ENCODE measurements at regions not wholly inside any gene's neighbourhood (a gene's known extent, or its start where the extent isn't known, plus 50 kb on each side); places are given as distances from the start of the nearest gene placed in this dataset.
"Not testable (repeated sequence)": the region's sequence is repeated elsewhere in the genome, so short reads cannot be mapped to it uniquely, and the experiment has no call there.

GRCh38 chr10:42533866-42534265, 104.5 kb downstream of the ZNF33B start:
- not testable (repeated sequence) for H3K36me3 ChIP-seq (ENCODE audit: control insufficient read depth, insufficient read depth, low read length); H3K9ac ChIP-seq (ENCODE audit: low read length); H3K4me1 ChIP-seq (ENCODE audit: control insufficient read depth, insufficient read depth, low read length); H3K27me3 ChIP-seq (ENCODE audit: control insufficient read depth, insufficient read depth, low read length); H3K4me3 ChIP-seq (ENCODE audit: low read length); H3K27ac ChIP-seq (ENCODE audit: low read depth, low read length)

- Histone ChIP-seq H3K27me3 (ENCODE audit: control insufficient read depth, insufficient read depth, low read length) (no peaks in the 10 kb centered on the region), H3K4me1 (ENCODE audit: control insufficient read depth, insufficient read depth, low read length) (no peaks in the 10 kb centered on the region), H3K27ac (ENCODE audit: low read depth, low read length) (no peak overlapping the region), H3K36me3 (ENCODE audit: control insufficient read depth, insufficient read depth, low read length) (no peaks in the 10 kb centered on the region), H3K4me3 (ENCODE audit: low read length) (no peak overlapping the region), H3K9ac (ENCODE audit: low read length) (no peak overlapping the region)
These were observed 105.4 kb downstream of the ZNF33B start for GRCh38 chr10:42532996-42533395.

- Histone ChIP-seq H3K4me1 (ENCODE audit: control insufficient read depth, insufficient read depth, low read length) (no peaks in the 10 kb centered on the region), H3K27me3 (ENCODE audit: control insufficient read depth, insufficient read depth, low read length) (no peaks in the 10 kb centered on the region), H3K27ac (ENCODE audit: low read depth, low read length) (no peak overlapping the region), H3K9ac (ENCODE audit: low read length) (no peak overlapping the region), H3K4me3 (ENCODE audit: low read length) (no peak overlapping the region), H3K36me3 (ENCODE audit: control insufficient read depth, insufficient read depth, low read length) (peaks cover 19% of the 10 kb centered on the region)
These were observed 115.3 kb downstream of the ZNF33B start for GRCh38 chr10:42523098-42523497.

- H3K27ac ChIP-seq (ENCODE audit: low read depth, low read length), result no peak overlapping the region
- no peaks in the 10 kb centered on the region for H3K4me1 ChIP-seq (ENCODE audit: control insufficient read depth, insufficient read depth, low read length)
- no peak overlapping the region for H3K9ac ChIP-seq (ENCODE audit: low read length)
- H3K27me3 ChIP-seq (ENCODE audit: control insufficient read depth, insufficient read depth, low read length), result no peaks in the 10 kb centered on the region
- peaks cover 17% of the 10 kb centered on the region for H3K36me3 ChIP-seq (ENCODE audit: control insufficient read depth, insufficient read depth, low read length)
- H3K4me3 ChIP-seq (ENCODE audit: low read length), result no peak overlapping the region
These were observed 118.5 kb downstream of the ZNF33B start for GRCh38 chr10:42519761-42520460.

GRCh38 chr10:42519079-42519478, 119.3 kb downstream of the ZNF33B start:
- Histone ChIP-seq H3K4me1 (ENCODE audit: control insufficient read depth, insufficient read depth, low read length) (no peaks in the 10 kb centered on the region), H3K27me3 (ENCODE audit: control insufficient read depth, insufficient read depth, low read length) (no peaks in the 10 kb centered on the region), H3K9ac (ENCODE audit: low read length) (no peak overlapping the region), H3K36me3 (ENCODE audit: control insufficient read depth, insufficient read depth, low read length) (peaks cover 12% of the 10 kb centered on the region), H3K4me3 (ENCODE audit: low read length) (no peak overlapping the region), H3K27ac (ENCODE audit: low read depth, low read length) (no peak overlapping the region)

GRCh38 chr10:42513921-42514320, 124.4 kb downstream of the ZNF33B start:
- Histone ChIP-seq H3K4me3 (ENCODE audit: low read length) (no peak overlapping the region), H3K27me3 (ENCODE audit: control insufficient read depth, insufficient read depth, low read length) (no peaks in the 10 kb centered on the region), H3K4me1 (ENCODE audit: control insufficient read depth, insufficient read depth, low read length) (no peaks in the 10 kb centered on the region), H3K27ac (ENCODE audit: low read depth, low read length) (no peak overlapping the region), H3K36me3 (ENCODE audit: control insufficient read depth, insufficient read depth, low read length) (no peaks in the 10 kb centered on the region), H3K9ac (ENCODE audit: low read length) (no peak overlapping the region)

- H3K36me3 ChIP-seq (ENCODE audit: control insufficient read depth, insufficient read depth, low read length), result no peaks in the 10 kb centered on the region
- H3K4me1 ChIP-seq (ENCODE audit: control insufficient read depth, insufficient read depth, low read length), result no peaks in the 10 kb centered on the region
- H3K27ac ChIP-seq (ENCODE audit: low read depth, low read length), result no peak overlapping the region
- no peaks in the 10 kb centered on the region for H3K27me3 ChIP-seq (ENCODE audit: control insufficient read depth, insufficient read depth, low read length)
- no peak overlapping the region for H3K9ac ChIP-seq (ENCODE audit: low read length)
- no peak overlapping the region for H3K4me3 ChIP-seq (ENCODE audit: low read length)
These were observed 146.6 kb downstream of the ZNF33B start for GRCh38 chr10:42491801-42492200.

- Histone ChIP-seq H3K9ac (ENCODE audit: low read length) (no peak overlapping the region), H3K4me3 (ENCODE audit: low read length) (no peak overlapping the region), H3K27me3 (ENCODE audit: control insufficient read depth, insufficient read depth, low read length) (no peaks in the 10 kb centered on the region), H3K27ac (ENCODE audit: low read depth, low read length) (no peak overlapping the region), H3K36me3 (ENCODE audit: control insufficient read depth, insufficient read depth, low read length) (no peaks in the 10 kb centered on the region), H3K4me1 (ENCODE audit: control insufficient read depth, insufficient read depth, low read length) (no peaks in the 10 kb centered on the region)
These were observed 147.3 kb downstream of the ZNF33B start for GRCh38 chr10:42491001-42491592.

GRCh38 chr10:42490368-42490767, 148.0 kb downstream of the ZNF33B start:
- Histone ChIP-seq H3K27me3 (ENCODE audit: control insufficient read depth, insufficient read depth, low read length) (no peaks in the 10 kb centered on the region), H3K4me1 (ENCODE audit: control insufficient read depth, insufficient read depth, low read length) (no peaks in the 10 kb centered on the region), H3K4me3 (ENCODE audit: low read length) (no peak overlapping the region), H3K9ac (ENCODE audit: low read length) (no peak overlapping the region), H3K27ac (ENCODE audit: low read depth, low read length) (no peak overlapping the region), H3K36me3 (ENCODE audit: control insufficient read depth, insufficient read depth, low read length) (no peaks in the 10 kb centered on the region)

GRCh38 chr10:42488416-42488815, 150.0 kb downstream of the ZNF33B start:
- H3K4me1 ChIP-seq (ENCODE audit: control insufficient read depth, insufficient read depth, low read length), result no peaks in the 10 kb centered on the region
- no peaks in the 10 kb centered on the region for H3K27me3 ChIP-seq (ENCODE audit: control insufficient read depth, insufficient read depth, low read length)
- H3K4me3 ChIP-seq (ENCODE audit: low read length), result no peak overlapping the region
- H3K36me3 ChIP-seq (ENCODE audit: control insufficient read depth, insufficient read depth, low read length), result no peaks in the 10 kb centered on the region
- no peak overlapping the region for H3K9ac ChIP-seq (ENCODE audit: low read length)
- H3K27ac ChIP-seq (ENCODE audit: low read depth, low read length), result no peak overlapping the region

GRCh38 chr10:42482411-42482810, 156.0 kb downstream of the ZNF33B start:
- Histone ChIP-seq H3K27me3 (ENCODE audit: control insufficient read depth, insufficient read depth, low read length) (no peaks in the 10 kb centered on the region), H3K27ac (ENCODE audit: low read depth, low read length) (no peak overlapping the region), H3K4me3 (ENCODE audit: low read length) (no peak overlapping the region), H3K36me3 (ENCODE audit: control insufficient read depth, insufficient read depth, low read length) (no peaks in the 10 kb centered on the region), H3K4me1 (ENCODE audit: control insufficient read depth, insufficient read depth, low read length) (no peaks in the 10 kb centered on the region), H3K9ac (ENCODE audit: low read length) (no peak overlapping the region)

GRCh38 chr10:42479057-42479456, 159.3 kb downstream of the ZNF33B start:
- Histone ChIP-seq H3K27ac (ENCODE audit: low read depth, low read length) (no peak overlapping the region), H3K4me1 (ENCODE audit: control insufficient read depth, insufficient read depth, low read length) (no peaks in the 10 kb centered on the region), H3K36me3 (ENCODE audit: control insufficient read depth, insufficient read depth, low read length) (no peaks in the 10 kb centered on the region), H3K9ac (ENCODE audit: low read length) (no peak overlapping the region), H3K27me3 (ENCODE audit: control insufficient read depth, insufficient read depth, low read length) (no peaks in the 10 kb centered on the region), H3K4me3 (ENCODE audit: low read length) (no peak overlapping the region)

GRCh38 chr10:42477170-42477569, 161.2 kb downstream of the ZNF33B start:
- H3K9ac ChIP-seq (ENCODE audit: low read length), result no peak overlapping the region
- H3K36me3 ChIP-seq (ENCODE audit: control insufficient read depth, insufficient read depth, low read length), result no peaks in the 10 kb centered on the region
- no peak overlapping the region for H3K27ac ChIP-seq (ENCODE audit: low read depth, low read length)
- no peak overlapping the region for H3K4me3 ChIP-seq (ENCODE audit: low read length)
- H3K4me1 ChIP-seq (ENCODE audit: control insufficient read depth, insufficient read depth, low read length), result no peaks in the 10 kb centered on the region
- no peaks in the 10 kb centered on the region for H3K27me3 ChIP-seq (ENCODE audit: control insufficient read depth, insufficient read depth, low read length)

All from rectal smooth muscle tissue (tissue), 1 donor.